ENCODE measurements at regions not wholly inside any gene's neighbourhood (a gene's known extent, or its start where the extent isn't known, plus 50 kb on each side); places are given as distances from the start of the nearest gene placed in this dataset.
"Not testable (repeated sequence)": the region's sequence is repeated elsewhere in the genome, so short reads cannot be mapped to it uniquely, and the experiment has no call there.

- TF ChIP-seq EZH2phosphoT487 (IDR thresholded peaks at IDR 0.05; ENCODE audit: low read length); CTCF (IDR thresholded peaks at IDR 0.05; ENCODE audit: low read length); EZH2 (optimal IDR thresholded peaks at IDR 0.05; ENCODE audit: low read depth, low read length): not testable (repeated sequence)
Measured at GRCh38 chr7:149674728-149675385, 98.5 kb downstream of the ZNF467 start.
